Islet of Langerhans (tissue), 1 donor: ENCODE measurements at regions not wholly inside any gene's neighbourhood (a gene's known extent, or its start where the extent isn't known, plus 50 kb on each side); places are given as distances from the start of the nearest gene placed in this dataset.
"Not testable (repeated sequence)": the region's sequence is repeated elsewhere in the genome, so short reads cannot be mapped to it uniquely, and the experiment has no call there.

ENCODE experiments used
- FAIRE-seq: peaks from one replicate; lab custom pipeline; 2011; peaks lifted over from hg19 to GRCh38; lab: Jason Lieb, UNC

GRCh38 chr5:72760259-72760658, 56.2 kb upstream of the TNPO1 start:
- no peak for FAIRE-seq

GRCh38 chr5:72752909-72753308, 63.6 kb upstream of the TNPO1 start:
- FAIRE-seq: no peak

GRCh38 chr5:72749362-72749997, 67.0 kb upstream of the TNPO1 start:
- FAIRE-seq: no peak

- FAIRE-seq: no peak
These were observed 68.6 kb upstream of the TNPO1 start for GRCh38 chr5:72747826-72748225.

GRCh38 chr5:72746736-72747135, 69.7 kb upstream of the TNPO1 start:
- no peak for FAIRE-seq

GRCh38 chr5:72744136-72744535, 72.3 kb upstream of the TNPO1 start:
- FAIRE-seq: no peak

- no peak for FAIRE-seq
These were observed 74.7 kb upstream of the TNPO1 start for GRCh38 chr5:72741805-72742204.

GRCh38 chr5:72733810-72734209, 82.7 kb upstream of the TNPO1 start:
- FAIRE-seq: no peak

GRCh38 chr5:72723581-72723980, 92.9 kb upstream of the TNPO1 start:
- no peak for FAIRE-seq

GRCh38 chr5:72722792-72723452, 93.5 kb upstream of the TNPO1 start:
- FAIRE-seq: no peak

GRCh38 chr5:72721844-72722243, 94.6 kb upstream of the TNPO1 start:
- no peak for FAIRE-seq

- FAIRE-seq: no peak
These were observed 96.3 kb upstream of the TNPO1 start for GRCh38 chr5:72720205-72720604.

- FAIRE-seq: no peak
These were observed 105.1 kb upstream of the TNPO1 start for GRCh38 chr5:72711351-72711750.

GRCh38 chr5:72709341-72709740, 107.1 kb upstream of the TNPO1 start:
- no peak for FAIRE-seq

GRCh38 chr5:72705178-72705577, 111.3 kb upstream of the TNPO1 start:
- FAIRE-seq: no peak

GRCh38 chr5:72703876-72704275, 112.6 kb upstream of the TNPO1 start:
- no peak for FAIRE-seq

- FAIRE-seq: no peak
These were observed 113.5 kb upstream of the TNPO1 start for GRCh38 chr5:72702881-72703434.

GRCh38 chr5:72702105-72702504, 114.4 kb upstream of the TNPO1 start:
- FAIRE-seq: not testable (repeated sequence)

- no peak for FAIRE-seq
These were observed 118.0 kb upstream of the TNPO1 start for GRCh38 chr5:72698481-72698880.

GRCh38 chr5:72697622-72698021, 118.8 kb upstream of the TNPO1 start:
- no peak for FAIRE-seq

- FAIRE-seq: no peak
These were observed 120.8 kb upstream of the TNPO1 start for GRCh38 chr5:72695659-72696058.

- no peak for FAIRE-seq
These were observed 121.6 kb upstream of the TNPO1 start for GRCh38 chr5:72694856-72695255.

- FAIRE-seq: no peak
These were observed 122.8 kb upstream of the TNPO1 start for GRCh38 chr5:72693546-72694205.
